Trophoblast cell (in vitro differentiated cells and primary cell): ENCODE measurements at regions not wholly inside any gene's neighbourhood (a gene's known extent, or its start where the extent isn't known, plus 50 kb on each side); places are given as distances from the start of the nearest gene placed in this dataset.

Experiments
- DNase-seq, 2 donors: peaks; one replicate each; pipeline ENCODE4 v3.0.0-alpha.2; 2016
- H2AFZ ChIP-seq: 2 replicates; pipeline ENCODE4 v1.6.1; 2013; ENCODE audit warnings: low read length, moderate library complexity, mild to moderate bottlenecking; ENCODE audit not compliant: insufficient read depth, poor library complexity
- H2AK5ac ChIP-seq: 2 replicates; pipeline ENCODE4 v1.6.1; 2013; ENCODE audit warnings: mild to moderate bottlenecking, low read length
- H2BK120ac ChIP-seq: 2 replicates; pipeline ENCODE4 v1.6.1; 2013; ENCODE audit warnings: low read length, mild to moderate bottlenecking, moderate library complexity; ENCODE audit not compliant: insufficient read depth, poor library complexity
- H2BK12ac ChIP-seq: 2 replicates; pipeline ENCODE4 v1.6.1; 2013; ENCODE audit warnings: mild to moderate bottlenecking, low read length, moderate library complexity
- H2BK5ac ChIP-seq: 2 replicates; pipeline ENCODE4 v1.6.1; 2013; ENCODE audit warnings: low read length, low read depth, moderate library complexity, mild to moderate bottlenecking; ENCODE audit not compliant: poor library complexity
- H3K14ac ChIP-seq: 2 replicates; pipeline ENCODE4 v1.6.1; 2013; ENCODE audit warnings: mild to moderate bottlenecking, low read length
- H3K18ac ChIP-seq: 2 replicates; pipeline ENCODE4 v1.6.1; 2013; ENCODE audit warnings: mild to moderate bottlenecking, low read length
- H3K23ac ChIP-seq: 2 replicates; pipeline ENCODE4 v1.6.1; 2013; ENCODE audit warnings: low read length
- H3K27ac ChIP-seq: 2 replicates; pipeline ENCODE4 v1.5.1; 2013; ENCODE audit warnings: low read depth, mild to moderate bottlenecking, inconsistent platforms, low read length, moderate library complexity
- H3K27me3 ChIP-seq: 2 replicates; pipeline ENCODE4 v1.6.1; 2013; ENCODE audit warnings: inconsistent platforms, mild to moderate bottlenecking, low read length, moderate library complexity; ENCODE audit not compliant: insufficient read depth
- H3K36me3 ChIP-seq, 2 experiments: 1 replicate in 1 of 2; 2 replicates in 1 of 2; pipeline ENCODE4 v1.6.1; 2013; ENCODE audit warnings: low read length in 2 of 2, mild to moderate bottlenecking in 2 of 2, moderate library complexity in 1 of 2; ENCODE audit not compliant: insufficient read depth in 2 of 2, control insufficient read depth in 1 of 2
- H3K4ac ChIP-seq: 2 replicates; pipeline ENCODE4 v1.6.1; 2013; ENCODE audit warnings: low read depth, mild to moderate bottlenecking, low read length, moderate library complexity
- H3K4me1 ChIP-seq, 2 experiments: 1 replicate in 1 of 2; 2 replicates in 1 of 2; pipeline ENCODE4 v1.6.1; 2013; ENCODE audit warnings: low read length in 2 of 2, mild to moderate bottlenecking in 2 of 2, moderate library complexity in 1 of 2; ENCODE audit not compliant: insufficient read depth in 2 of 2, control insufficient read depth in 1 of 2
- H3K4me2 ChIP-seq: 2 replicates; pipeline ENCODE4 v1.6.1; 2013; ENCODE audit warnings: inconsistent platforms, mild to moderate bottlenecking, low read length, moderate library complexity
- H3K4me3 ChIP-seq: 2 replicates; pipeline ENCODE4 v1.5.1; 2013; ENCODE audit warnings: mild to moderate bottlenecking, low read depth, low read length, inconsistent platforms
- H3K79me1 ChIP-seq: one replicate; pipeline ENCODE4 v1.6.1; 2013; ENCODE audit warnings: low read length
- H3K79me2 ChIP-seq: 2 replicates; pipeline ENCODE4 v1.6.1; 2013; ENCODE audit warnings: low read length, mild to moderate bottlenecking; ENCODE audit not compliant: control insufficient read depth, insufficient read depth, poor library complexity
- H3K9ac ChIP-seq: 2 replicates; pipeline ENCODE4 v1.6.1; 2013; ENCODE audit warnings: mild to moderate bottlenecking, low read length
- H3K9me3 ChIP-seq: 2 replicates; pipeline ENCODE4 v1.6.1; 2013; ENCODE audit warnings: low read depth, mild to moderate bottlenecking, control low read depth, inconsistent platforms, low read length; ENCODE audit not compliant: insufficient read depth
- H4K12ac ChIP-seq: 2 replicates; pipeline ENCODE4 v1.6.1; 2013; ENCODE audit warnings: low read depth, mild to moderate bottlenecking, low read length, moderate library complexity
- H4K8ac ChIP-seq: 2 replicates; pipeline ENCODE4 v1.6.1; 2013; ENCODE audit warnings: low read depth, mild to moderate bottlenecking, low read length, moderate library complexity
- H4K91ac ChIP-seq: one replicate; pipeline ENCODE4 v1.6.1; 2013; ENCODE audit warnings: low read depth, mild to moderate bottlenecking, low read length, moderate library complexity
- WGBS: extraction: QIAGEN DNeasy Blood & Tissue Kit; methylation state at CpG from one replicate; pipeline ENCODE4 v1.1.7; 2013; ENCODE audit warnings: missing lambda C conversion rate; ENCODE audit not compliant: insufficient read length, insufficient coverage; ENCODE audit errors: extremely low coverage; 5-methylcytosine and 5-hydroxymethylcytosine counted together

- DNase-seq, result no peak
- H3K4ac ChIP-seq, result no peak overlapping the region
- H3K14ac ChIP-seq, result no peak overlapping the region
- no peak overlapping the region for H2BK5ac ChIP-seq
- H3K4me3 ChIP-seq, result no peak overlapping the region
- H4K12ac ChIP-seq, result no peak overlapping the region
- H3K9me3 ChIP-seq, result peaks cover 2% of the 10 kb centered on the region
- H2BK120ac ChIP-seq, result no peak overlapping the region
- no peak overlapping the region for H3K4me2 ChIP-seq
- H3K27ac ChIP-seq, result no peak overlapping the region
- no peaks in the 10 kb centered on the region for H3K4me1 ChIP-seq
- no peaks in the 10 kb centered on the region for H3K79me1 ChIP-seq
- no peak overlapping the region for H2AK5ac ChIP-seq
- H2BK12ac ChIP-seq, result no peak overlapping the region
- no peaks in the 10 kb centered on the region for H3K79me2 ChIP-seq
- H3K27me3 ChIP-seq, result no peaks in the 10 kb centered on the region
- H3K36me3 ChIP-seq, result no peaks in the 10 kb centered on the region
- no peak overlapping the region for H4K8ac ChIP-seq
- no peak overlapping the region for H4K91ac ChIP-seq
- H3K23ac ChIP-seq, result no peak overlapping the region
- H2AFZ ChIP-seq, result no peak overlapping the region
- WGBS, result no CpG with 5 or more reads among the region's 1 CpG
- H3K9ac ChIP-seq, result no peak overlapping the region
- no peak overlapping the region for H3K18ac ChIP-seq
Measured at GRCh38 chr20:20972490-20972889, 133.7 kb downstream of the LINC00237 start.

GRCh38 chr20:20971810-20972209 is 134.3 kb downstream of the LINC00237 start:
- H4K8ac ChIP-seq, result no peak overlapping the region
- H2BK5ac ChIP-seq, result no peak overlapping the region
- no peaks in the 10 kb centered on the region for H3K4me1 ChIP-seq
- no peak overlapping the region for H2BK12ac ChIP-seq
- no peak overlapping the region for H3K4ac ChIP-seq
- no peaks in the 10 kb centered on the region for H3K79me2 ChIP-seq
- H3K79me1 ChIP-seq, result no peaks in the 10 kb centered on the region
- H4K91ac ChIP-seq, result no peak overlapping the region
- WGBS, result no CpG with 5 or more reads among the region's 6 CpGs
- H3K4me3 ChIP-seq, result no peak overlapping the region
- no peak overlapping the region for H3K23ac ChIP-seq
- no peaks in the 10 kb centered on the region for H3K27me3 ChIP-seq
- no peak overlapping the region for H2AK5ac ChIP-seq
- H2BK120ac ChIP-seq, result no peak overlapping the region
- no peak overlapping the region for H3K4me2 ChIP-seq
- H3K14ac ChIP-seq, result no peak overlapping the region
- H3K27ac ChIP-seq, result no peak overlapping the region
- no peak for DNase-seq
- no peak overlapping the region for H2AFZ ChIP-seq
- no peak overlapping the region for H3K9ac ChIP-seq
- peaks cover 2% of the 10 kb centered on the region for H3K9me3 ChIP-seq
- no peak overlapping the region for H4K12ac ChIP-seq
- no peak overlapping the region for H3K18ac ChIP-seq
- no peaks in the 10 kb centered on the region for H3K36me3 ChIP-seq

- no peak overlapping the region for H3K27ac ChIP-seq
Measured at GRCh38 chr20:20970841-20971240, 135.3 kb downstream of the LINC00237 start.

GRCh38 chr20:20969701-20970280 is 136.4 kb downstream of the LINC00237 start:
- Histone ChIP-seq H3K4me2 (no peak overlapping the region), H3K27ac (no peak overlapping the region), H3K4me1 (no peaks in the 10 kb centered on the region), H3K9me3 (peaks cover 2% of the 10 kb centered on the region), H3K4ac (no peak overlapping the region), H3K27me3 (no peaks in the 10 kb centered on the region), H3K23ac (no peak overlapping the region), H2BK5ac (no peak overlapping the region), H3K18ac (no peak overlapping the region), H2AFZ (no peak overlapping the region), H3K9ac (no peak overlapping the region), H3K79me2 (no peaks in the 10 kb centered on the region), H2AK5ac (no peak overlapping the region), H3K4me3 (no peak overlapping the region), H3K79me1 (no peaks in the 10 kb centered on the region), H2BK12ac (no peak overlapping the region), H3K36me3 (no peaks in the 10 kb centered on the region), H2BK120ac (no peak overlapping the region), H4K91ac (no peak overlapping the region), H4K8ac (no peak overlapping the region), H3K14ac (no peak overlapping the region), H4K12ac (no peak overlapping the region)
- WGBS, result no CpG with 5 or more reads among the region's 13 CpGs
- DNase-seq, result no peak

More at GRCh38 chr20:20970841-20971240, 135.3 kb downstream of the LINC00237 start:
- Histone ChIP-seq H2BK120ac (no peak overlapping the region), H2BK5ac (no peak overlapping the region), H3K23ac (no peak overlapping the region), H3K4me2 (no peak overlapping the region), H4K91ac (no peak overlapping the region), H3K4me1 (no peaks in the 10 kb centered on the region), H3K79me2 (no peaks in the 10 kb centered on the region), H3K4me3 (no peak overlapping the region), H2AFZ (no peak overlapping the region), H2BK12ac (no peak overlapping the region), H3K14ac (no peak overlapping the region), H3K18ac (no peak overlapping the region), H3K9ac (no peak overlapping the region), H4K8ac (no peak overlapping the region), H3K79me1 (no peaks in the 10 kb centered on the region), H4K12ac (no peak overlapping the region), H2AK5ac (no peak overlapping the region), H3K9me3 (peaks cover 2% of the 10 kb centered on the region), H3K4ac (no peak overlapping the region), H3K27me3 (no peaks in the 10 kb centered on the region), H3K36me3 (no peaks in the 10 kb centered on the region)
- no peak for DNase-seq
- WGBS, result no CpG with 5 or more reads among the region's 3 CpGs
